ENCODE measurements at regions not wholly inside any gene's neighbourhood (a gene's known extent, or its start where the extent isn't known, plus 50 kb on each side); places are given as distances from the start of the nearest gene placed in this dataset.

GRCh38 chr14:30499358-30499757 lies 59.6 kb upstream of the G2E3 start:
- no peak for DNase-seq
- TF ChIP-seq POLR2A (IDR thresholded peaks at IDR 0.05) (no peak), CTCF (IDR thresholded peaks at IDR 0.05) (no peak)
- intact Hi-C loops (cut with DNase I), result no loop called here
- Histone ChIP-seq H3K27ac (no peak overlapping the region), H3K4me3 (no peak overlapping the region), H3K36me3 (replicated peaks in 1 of 2) (no peaks in the 10 kb centered on the region), H3K9me3 (replicated peaks in 1 of 3) (no peaks in the 10 kb centered on the region), H3K27me3 (no peaks in the 10 kb centered on the region), H3K4me1 (replicated peaks in 1 of 2) (no peaks in the 10 kb centered on the region)

GRCh38 chr14:30500222-30500621 lies 58.7 kb upstream of the G2E3 start:
- H3K27me3 ChIP-seq, result no peaks in the 10 kb centered on the region
- no peak for DNase-seq
- 71 to 93% (median 77%) methylated on average over 2 of the region's 2 CpGs for WGBS, 4 donors
- TF ChIP-seq CTCF (IDR thresholded peaks at IDR 0.05), result no peak
- no peak for TF ChIP-seq POLR2A (IDR thresholded peaks at IDR 0.05)
- no peaks in the 10 kb centered on the region for H3K9me3 ChIP-seq (replicated peaks in 1 of 3)
- H3K36me3 ChIP-seq (replicated peaks in 1 of 2), result no peaks in the 10 kb centered on the region
- H3K4me1 ChIP-seq (replicated peaks in 1 of 2), result no peaks in the 10 kb centered on the region
- intact Hi-C loops (cut with DNase I), result no loop called here
- H3K27ac ChIP-seq, result no peak overlapping the region
- no peak overlapping the region for H3K4me3 ChIP-seq

- no peaks in the 10 kb centered on the region for H3K9me3 ChIP-seq (replicated peaks in 1 of 3)
- TF ChIP-seq CTCF (IDR thresholded peaks at IDR 0.05) (no peak), POLR2A (IDR thresholded peaks at IDR 0.05) (no peak)
- WGBS, 4 donors, result 76 to 84% (median 81%) methylated on average over 3 of the region's 3 CpGs
- H3K27me3 ChIP-seq, result no peaks in the 10 kb centered on the region
- DNase-seq, result no peak
- H3K27ac ChIP-seq, result no peak overlapping the region
- intact Hi-C loops (cut with DNase I), result no loop called here
- H3K36me3 ChIP-seq (replicated peaks in 1 of 2), result no peaks in the 10 kb centered on the region
- no peak overlapping the region for H3K4me3 ChIP-seq
- no peaks in the 10 kb centered on the region for H3K4me1 ChIP-seq (replicated peaks in 1 of 2)
Observed at GRCh38 chr14:30507209-30507608, 51.7 kb upstream of the G2E3 start.
